B cell (primary cell): ENCODE measurements at regions not wholly inside any gene's neighbourhood (a gene's known extent, or its start where the extent isn't known, plus 50 kb on each side); places are given as distances from the start of the nearest gene placed in this dataset.

Experiments
- ATAC-seq: fragments of 200-7000 bp; cut with Tn5 transposase; one replicate; pipeline ENCODE4 v1.10.0; 2021; ENCODE audit warnings: low read depth, mild to moderate bottlenecking, moderate number of reproducible peaks, moderate library complexity
- CTCF ChIA-PET: fragments of 350-600 bp; sonication (Branson Sonifier 250); formaldehyde crosslinking; loops from one replicate; lab custom pipeline; 2021; ENCODE audit warnings: antibody characterized with exemption, inconsistent platforms; lab: Charles Lee
- POLR2A ChIA-PET: fragments of 350-600 bp; sonication (Branson Sonifier 250); formaldehyde crosslinking; loops from one replicate; lab custom pipeline; 2021; ENCODE audit warnings: antibody characterized with exemption; lab: Charles Lee
- DNase-seq: peaks from one replicate; pipeline ENCODE4 v3.0.0; 2013
- H2AFZ ChIP-seq: 2 replicates; pipeline ENCODE4 v1.6.1; 2012; ENCODE audit warnings: mild to moderate bottlenecking, low read depth, low read length; ENCODE audit not compliant: insufficient read depth, poor library complexity, severe bottlenecking
- H3K27ac ChIP-seq, 2 donors: 1 replicate in 1 of 2; 2 replicates in 1 of 2; pipeline ENCODE4 v1.5.1; 2012 to 2013; ENCODE audit warnings: low read length in 2 of 2, mild to moderate bottlenecking in 2 of 2, moderate library complexity in 1 of 2
- H3K27me3 ChIP-seq, 4 experiments: fragments of 200-600 bp in 1 of 4; sonication (generic) in 1 of 4; replicated peaks in 1 of 4; 1 replicate in 2 of 4; 2 replicates in 2 of 4; pipeline versions ENCODE4 v1.6.1 to v1.7.0; 2013 to 2016; ENCODE audit warnings: low read length in 3 of 4, mild to moderate bottlenecking in 2 of 4, mixed read lengths in 1 of 4, moderate library complexity in 1 of 4; ENCODE audit not compliant: insufficient read depth in 4 of 4, control insufficient read depth in 3 of 4; ENCODE audit errors: control extremely low read depth in 1 of 4
- H3K36me3 ChIP-seq, 2 experiments: replicated peaks in 1 of 2; 1 replicate in 1 of 2; 2 replicates in 1 of 2; pipeline versions ENCODE4 v1.6.1 to v1.7.1; 2013; ENCODE audit warnings: low read length in 1 of 2; ENCODE audit not compliant: insufficient read depth in 2 of 2, control insufficient read depth in 1 of 2; ENCODE audit errors: control extremely low read depth in 1 of 2, extremely low read depth in 1 of 2
- H3K4me1 ChIP-seq, 2 donors: fragments of 200-600 bp in 1 of 2; sonication (generic) in 1 of 2; 1 replicate in 1 of 2; 2 replicates in 1 of 2; pipeline versions ENCODE4 v1.5.1 to v1.6.1; 2013 to 2017; ENCODE audit warnings: low read length in 2 of 2; ENCODE audit not compliant: control insufficient read depth in 2 of 2, insufficient read depth in 2 of 2
- H3K4me2 ChIP-seq: replicated peaks from 2 replicates; pipeline ENCODE3; 2012; ENCODE audit warnings: mild to moderate bottlenecking, low read depth, low read length; ENCODE audit not compliant: poor library complexity, severe bottlenecking
- H3K4me3 ChIP-seq, 5 experiments: fragments of 200-600 bp in 1 of 5; sonication (generic) in 1 of 5; 1 replicate in 3 of 5; 2 replicates in 2 of 5; pipeline versions ENCODE4 v1.5.1 to v1.7.0; 2011 to 2016; ENCODE audit warnings: low read length in 4 of 5, mild to moderate bottlenecking in 4 of 5, low read depth in 2 of 5, control low read depth in 1 of 5, moderate library complexity in 1 of 5; ENCODE audit not compliant: insufficient read depth in 1 of 5; ENCODE audit errors: control extremely low read depth in 1 of 5, extremely low read depth in 1 of 5
- H3K79me2 ChIP-seq: fragments of 200-600 bp; sonication (generic); one replicate; pipeline ENCODE4 v1.6.0; 2016; ENCODE audit warnings: low read length; ENCODE audit not compliant: control insufficient read depth, insufficient read depth
- H3K9ac ChIP-seq: fragments of 200-600 bp; sonication (generic); 2 replicates; pipeline ENCODE4 v1.6.1; 2017; ENCODE audit warnings: mild to moderate bottlenecking, low read length, moderate library complexity
- H3K9me3 ChIP-seq, 3 donors: one replicate each; pipeline versions ENCODE4 v1.6.1 to v1.7.1; 2013; ENCODE audit warnings: low read length in 2 of 3; ENCODE audit not compliant: control insufficient read depth in 2 of 3, insufficient read depth in 1 of 3; ENCODE audit errors: control extremely low read depth in 1 of 3
- H4K20me1 ChIP-seq: 2 replicates; pipeline ENCODE4 v1.6.0; 2012; ENCODE audit warnings: mild to moderate bottlenecking, low read length; ENCODE audit not compliant: insufficient read depth, control insufficient read depth, poor library complexity, severe bottlenecking
- H3K27ac Mint-ChIP-seq: one replicate; pipeline ENCODE4 v1.8.0; 2021; ENCODE audit warnings: mixed read lengths
- H3K27me3 Mint-ChIP-seq: one replicate; pipeline ENCODE4 v1.8.0; 2021; ENCODE audit warnings: mixed read lengths
- H3K4me1 Mint-ChIP-seq: one replicate; pipeline ENCODE4 v1.8.0; 2021; ENCODE audit warnings: mixed read lengths
- H3K4me3 Mint-ChIP-seq: one replicate; pipeline ENCODE4 v1.8.0; 2021; ENCODE audit warnings: mixed read lengths
- H3K9me3 Mint-ChIP-seq: one replicate; pipeline ENCODE4 v1.8.0; 2022; ENCODE audit warnings: mixed read lengths; ENCODE audit not compliant: insufficient read depth
- EZH2 ChIP-seq: IDR thresholded peaks from 2 replicates; pipeline ENCODE4 v1.6.1; 2012; ENCODE audit warnings: borderline replicate concordance, low read depth, mild to moderate bottlenecking, moderate library complexity, low read length; ENCODE audit not compliant: insufficient read depth, poor library complexity, severe bottlenecking
- WGBS: methylation state at CpG from one replicate; pipeline ENCODE4 v1.1.5; 2013; ENCODE audit warnings: missing lambda C conversion rate; ENCODE audit not compliant: insufficient coverage; 5-methylcytosine and 5-hydroxymethylcytosine counted together
- intact Hi-C: fragments of 100-400 bp; cut with micrococcal nuclease; formaldehyde crosslinking; loops from one replicate; pipeline ENCODE4 v1.10.0; 2022
- TF ChIP-seq, protein P1 (sequence below): fragments of 200-600 bp; IDR thresholded peaks from one replicate; pipeline ENCODE4 v1.8.0; 2022; ENCODE audit warnings: antibody characterized with exemption, mild to moderate bottlenecking

DNA sequence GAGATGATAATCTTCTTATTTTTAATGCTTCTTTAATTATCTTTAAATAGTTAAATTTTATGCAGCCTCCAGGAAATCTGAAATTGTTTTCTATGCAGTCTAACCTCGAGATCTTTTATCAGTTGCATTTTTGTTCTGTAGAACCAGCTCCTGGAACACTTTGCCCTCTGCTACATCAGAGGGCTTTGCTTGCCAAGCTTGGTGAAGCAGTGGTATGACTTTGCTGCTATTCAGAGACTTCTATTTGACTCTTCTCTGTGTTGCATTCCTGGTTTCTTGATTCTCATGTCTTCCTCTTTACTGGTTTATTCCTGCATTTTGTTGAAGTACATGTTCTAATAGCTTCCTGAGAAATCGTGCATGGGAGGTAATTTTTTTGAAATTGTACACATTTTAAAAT, 163.7 kb upstream of the TMEM229A start:
- POLR2A ChIA-PET: no interaction called here
- no peaks in the 10 kb centered on the region for H3K36me3 ChIP-seq
- CTCF ChIA-PET: no interaction called here
- H3K4me3 Mint-ChIP-seq: no peak overlapping the region
- H4K20me1 ChIP-seq: no peaks in the 10 kb centered on the region
- no peaks in the 10 kb centered on the region for H3K27me3 ChIP-seq
- no peak for DNase-seq
- no peak for TF ChIP-seq EZH2
- TF ChIP-seq, protein P1, sequence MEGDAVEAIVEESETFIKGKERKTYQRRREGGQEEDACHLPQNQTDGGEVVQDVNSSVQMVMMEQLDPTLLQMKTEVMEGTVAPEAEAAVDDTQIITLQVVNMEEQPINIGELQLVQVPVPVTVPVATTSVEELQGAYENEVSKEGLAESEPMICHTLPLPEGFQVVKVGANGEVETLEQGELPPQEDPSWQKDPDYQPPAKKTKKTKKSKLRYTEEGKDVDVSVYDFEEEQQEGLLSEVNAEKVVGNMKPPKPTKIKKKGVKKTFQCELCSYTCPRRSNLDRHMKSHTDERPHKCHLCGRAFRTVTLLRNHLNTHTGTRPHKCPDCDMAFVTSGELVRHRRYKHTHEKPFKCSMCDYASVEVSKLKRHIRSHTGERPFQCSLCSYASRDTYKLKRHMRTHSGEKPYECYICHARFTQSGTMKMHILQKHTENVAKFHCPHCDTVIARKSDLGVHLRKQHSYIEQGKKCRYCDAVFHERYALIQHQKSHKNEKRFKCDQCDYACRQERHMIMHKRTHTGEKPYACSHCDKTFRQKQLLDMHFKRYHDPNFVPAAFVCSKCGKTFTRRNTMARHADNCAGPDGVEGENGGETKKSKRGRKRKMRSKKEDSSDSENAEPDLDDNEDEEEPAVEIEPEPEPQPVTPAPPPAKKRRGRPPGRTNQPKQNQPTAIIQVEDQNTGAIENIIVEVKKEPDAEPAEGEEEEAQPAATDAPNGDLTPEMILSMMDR: no peak
- ATAC-seq: no peak
- no peaks in the 10 kb centered on the region for H3K4me1 Mint-ChIP-seq
- no peak overlapping the region for H3K27ac ChIP-seq
- no peaks in the 10 kb centered on the region for H3K27me3 Mint-ChIP-seq
- no peaks in the 10 kb centered on the region for H3K4me1 ChIP-seq
- no peak overlapping the region for H3K27ac Mint-ChIP-seq
- no peak overlapping the region for H2AFZ ChIP-seq
- WGBS: 80% methylated on average over 1 of the region's 2 CpGs
- intact Hi-C loops: no loop called here
- H3K4me2 ChIP-seq: no peak overlapping the region
- no peaks in the 10 kb centered on the region for H3K9me3 ChIP-seq
- H3K9me3 Mint-ChIP-seq: no peaks in the 10 kb centered on the region
- no peak overlapping the region for H3K9ac ChIP-seq
- no peak overlapping the region for H3K4me3 ChIP-seq
- no peaks in the 10 kb centered on the region for H3K79me2 ChIP-seq

DNA sequence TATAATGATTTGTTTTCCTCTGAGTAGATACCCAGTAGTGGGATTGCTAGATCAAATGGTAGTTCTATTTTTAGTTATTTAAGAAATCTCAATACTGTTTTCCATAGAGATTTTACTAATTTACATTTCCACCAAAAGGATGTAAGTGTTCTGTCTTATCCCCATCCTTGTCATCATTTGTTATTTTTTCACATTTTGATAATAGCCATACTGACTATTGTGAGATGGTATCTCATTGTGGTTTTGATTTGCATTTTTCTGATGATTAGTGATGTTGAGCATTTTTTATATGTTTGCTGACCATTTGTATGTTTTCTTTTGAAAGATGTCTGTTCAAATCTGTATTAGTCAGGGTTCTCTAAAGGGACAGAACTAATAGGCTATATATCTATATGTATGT, 160.0 kb upstream of the TMEM229A start:
- POLR2A ChIA-PET: no interaction called here
- Histone ChIP-seq H3K79me2 (no peaks in the 10 kb centered on the region), H3K4me3 (no peak overlapping the region), H3K27me3 (no peaks in the 10 kb centered on the region), H2AFZ (no peak overlapping the region), H3K9me3 (no peaks in the 10 kb centered on the region), H3K36me3 (no peaks in the 10 kb centered on the region), H3K27ac (no peak overlapping the region), H3K4me1 (no peaks in the 10 kb centered on the region), H4K20me1 (no peaks in the 10 kb centered on the region), H3K9ac (no peak overlapping the region), H3K4me2 (no peak overlapping the region)
- DNase-seq (no peak), ATAC-seq (no peak)
- Mint-ChIP-seq H3K27me3 (no peaks in the 10 kb centered on the region), H3K27ac (no peak overlapping the region), H3K4me3 (no peak overlapping the region), H3K4me1 (no peaks in the 10 kb centered on the region), H3K9me3 (no peaks in the 10 kb centered on the region)
- intact Hi-C loops: no loop called here
- CTCF ChIA-PET: no interaction called here
- no peak for TF ChIP-seq EZH2
- TF ChIP-seq, protein P1: no peak
